KMS-11 (cell line): ENCODE measurements at regions not wholly inside any gene's neighbourhood (a gene's known extent, or its start where the extent isn't known, plus 50 kb on each side); places are given as distances from the start of the nearest gene placed in this dataset.

ENCODE experiments used
- H2AFZ ChIP-seq: fragments of 200-600 bp; sonication (generic); 2 replicates; pipeline ENCODE4 v1.6.1; 2016; ENCODE audit warnings: antibody characterized with exemption, mixed run types, low read depth
- H3K27ac ChIP-seq: fragments of 200-600 bp; sonication (generic); 2 replicates; pipeline ENCODE4 v1.6.1; 2016; ENCODE audit warnings: mild to moderate bottlenecking, mixed run types
- H3K27me3 ChIP-seq: fragments of 200-600 bp; sonication (generic); 2 replicates; pipeline ENCODE4 v1.6.1; 2017; ENCODE audit warnings: mild to moderate bottlenecking, low read depth, mixed run types, moderate library complexity; ENCODE audit not compliant: insufficient read depth
- H3K36me3 ChIP-seq: fragments of 200-600 bp; sonication (generic); 2 replicates; pipeline ENCODE4 v1.6.1; 2017; ENCODE audit warnings: mild to moderate bottlenecking, mixed run types; ENCODE audit not compliant: insufficient read depth
- H3K4me1 ChIP-seq: fragments of 200-600 bp; sonication (generic); 2 replicates; pipeline ENCODE4 v1.6.1; 2016; ENCODE audit warnings: mild to moderate bottlenecking, low read depth, mixed run types; ENCODE audit not compliant: poor library complexity, severe bottlenecking
- H3K4me2 ChIP-seq: fragments of 200-600 bp; sonication (generic); 2 replicates; pipeline ENCODE4 v1.7.0; 2016; ENCODE audit warnings: mild to moderate bottlenecking, mixed run types
- H3K4me3 ChIP-seq: fragments of 200-600 bp; sonication (generic); IDR thresholded peaks from 2 replicates; pipeline ENCODE4 v1.6.1; 2017; ENCODE audit warnings: low read depth, low read length, mixed read lengths; ENCODE audit not compliant: insufficient read depth
- H3K79me2 ChIP-seq: fragments of 200-600 bp; sonication (generic); 2 replicates; pipeline ENCODE4 v1.6.1; 2016; ENCODE audit warnings: low read depth, mixed run types; ENCODE audit not compliant: insufficient read depth
- H3K9ac ChIP-seq: fragments of 200-600 bp; sonication (generic); 2 replicates; pipeline ENCODE4 v1.6.1; 2016; ENCODE audit warnings: mild to moderate bottlenecking, mixed run types
- H4K20me1 ChIP-seq: fragments of 200-600 bp; sonication (generic); 2 replicates; pipeline ENCODE4 v1.6.1; 2016; ENCODE audit warnings: mild to moderate bottlenecking, mixed run types; ENCODE audit not compliant: insufficient read depth
- CTCF ChIP-seq: fragments of 200-600 bp; sonication (generic); conservative IDR thresholded peaks from 2 replicates; pipeline ENCODE4 v1.6.1; 2017; ENCODE audit warnings: low read depth, mild to moderate bottlenecking, antibody characterized with exemption, low read length, moderate library complexity, mixed read lengths

- H3K36me3 ChIP-seq: no peaks in the 10 kb centered on the region
- no peak overlapping the region for H3K27ac ChIP-seq
- no peaks in the 10 kb centered on the region for H3K79me2 ChIP-seq
- peaks cover 5% of the 10 kb centered on the region; the same call in 1 of the 2 replicates for H3K27me3 ChIP-seq
- no peak overlapping the region for H3K9ac ChIP-seq
- no peak overlapping the region for H3K4me2 ChIP-seq
- H4K20me1 ChIP-seq: no peaks in the 10 kb centered on the region
- no peak overlapping the region for H2AFZ ChIP-seq
- no peak for TF ChIP-seq CTCF
- no peaks in the 10 kb centered on the region for H3K4me1 ChIP-seq
- H3K4me3 ChIP-seq: no peak overlapping the region
Measured at GRCh38 chr16:86877835-86878234, 299.5 kb downstream of the FOXL1 start.

- H3K4me1 ChIP-seq: no peaks in the 10 kb centered on the region
- H2AFZ ChIP-seq: no peak overlapping the region
- peaks cover 5% of the 10 kb centered on the region; the same call in 1 of the 2 replicates for H3K27me3 ChIP-seq
- no peak overlapping the region for H3K4me2 ChIP-seq
- no peaks in the 10 kb centered on the region for H4K20me1 ChIP-seq
- H3K79me2 ChIP-seq: no peaks in the 10 kb centered on the region
- no peaks in the 10 kb centered on the region for H3K36me3 ChIP-seq
- H3K4me3 ChIP-seq: no peak overlapping the region
- no peak for TF ChIP-seq CTCF
- H3K27ac ChIP-seq: no peak overlapping the region
- no peak overlapping the region for H3K9ac ChIP-seq
Measured at GRCh38 chr16:86878236-86879080, 300.1 kb downstream of the FOXL1 start.

- Histone ChIP-seq H3K4me3 (no peak overlapping the region), H3K79me2 (no peaks in the 10 kb centered on the region), H3K4me1 (no peaks in the 10 kb centered on the region), H3K27me3 (peaks cover 9% of the 10 kb centered on the region; the same call in 1 of the 2 replicates), H3K9ac (no peak overlapping the region), H3K27ac (no peak overlapping the region), H2AFZ (no peak overlapping the region), H3K4me2 (no peak overlapping the region), H4K20me1 (no peaks in the 10 kb centered on the region), H3K36me3 (no peaks in the 10 kb centered on the region)
- no peak for TF ChIP-seq CTCF
Measured at GRCh38 chr16:86879268-86879667, 300.9 kb downstream of the FOXL1 start.

GRCh38 chr16:86880316-86881117 is 302.2 kb downstream of the FOXL1 start:
- no peak for TF ChIP-seq CTCF
- H2AFZ ChIP-seq: no peak overlapping the region
- no peaks in the 10 kb centered on the region for H3K4me1 ChIP-seq
- H4K20me1 ChIP-seq: no peaks in the 10 kb centered on the region
- no peak overlapping the region for H3K27ac ChIP-seq
- H3K4me3 ChIP-seq: no peak overlapping the region
- no peak overlapping the region for H3K9ac ChIP-seq
- no peaks in the 10 kb centered on the region for H3K79me2 ChIP-seq
- no peak overlapping the region for H3K4me2 ChIP-seq
- H3K36me3 ChIP-seq: no peaks in the 10 kb centered on the region
- H3K27me3 ChIP-seq: peaks cover 15% of the 10 kb centered on the region; the same call in 1 of the 2 replicates
